ENCODE measurements at regions not wholly inside any gene's neighbourhood (a gene's known extent, or its start where the extent isn't known, plus 50 kb on each side); places are given as distances from the start of the nearest gene placed in this dataset.

DNA sequence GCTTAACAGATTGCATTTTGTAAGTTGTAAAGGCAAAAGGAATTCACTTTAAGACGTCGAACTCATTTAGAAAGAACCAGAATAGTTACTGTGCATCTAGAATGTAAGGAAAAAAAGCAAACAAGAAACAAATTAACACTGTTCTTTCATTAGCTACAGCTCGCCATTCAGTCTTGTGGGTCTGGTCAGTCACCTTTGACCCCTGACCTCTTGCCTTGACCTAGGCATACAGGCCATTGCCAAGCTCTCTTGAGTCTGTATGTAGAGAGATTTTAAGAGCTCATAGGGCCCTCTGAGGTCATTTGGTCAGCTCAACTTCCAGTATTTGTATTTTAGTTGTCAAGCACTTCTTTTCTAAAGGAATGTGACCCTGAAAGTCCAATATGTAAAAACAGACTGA, 318.7 kb downstream of the DHX35 start:
- no peak for DNase-seq

DNA sequence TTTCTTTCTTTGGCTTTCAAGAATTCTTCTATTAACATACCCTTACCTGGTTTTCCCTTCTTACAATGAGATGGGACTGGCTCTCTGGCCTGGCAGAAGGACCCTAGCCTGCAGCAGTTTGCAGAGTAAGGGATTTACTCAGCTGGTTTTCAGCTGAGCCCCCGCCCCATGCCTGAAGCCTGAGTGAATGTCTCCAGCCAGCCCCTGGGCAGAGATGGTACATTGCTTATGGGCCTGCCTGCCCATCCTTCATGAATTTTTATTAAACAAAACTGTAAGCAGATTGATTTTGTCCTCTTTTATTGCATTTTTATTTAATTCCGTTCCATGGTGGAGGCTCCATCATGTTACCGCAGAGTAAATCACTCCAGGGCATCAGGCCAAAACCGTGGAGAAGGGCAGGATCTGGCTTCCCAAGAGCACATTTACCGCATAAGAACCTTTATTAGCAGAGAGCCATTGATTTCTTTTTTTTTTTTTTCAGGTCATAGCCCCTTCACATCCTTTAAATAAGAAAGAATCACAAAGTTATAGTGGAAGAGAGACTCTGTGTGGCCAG, 316.2 kb downstream of the DHX35 start:
- DNase-seq, result no peak

DNA sequence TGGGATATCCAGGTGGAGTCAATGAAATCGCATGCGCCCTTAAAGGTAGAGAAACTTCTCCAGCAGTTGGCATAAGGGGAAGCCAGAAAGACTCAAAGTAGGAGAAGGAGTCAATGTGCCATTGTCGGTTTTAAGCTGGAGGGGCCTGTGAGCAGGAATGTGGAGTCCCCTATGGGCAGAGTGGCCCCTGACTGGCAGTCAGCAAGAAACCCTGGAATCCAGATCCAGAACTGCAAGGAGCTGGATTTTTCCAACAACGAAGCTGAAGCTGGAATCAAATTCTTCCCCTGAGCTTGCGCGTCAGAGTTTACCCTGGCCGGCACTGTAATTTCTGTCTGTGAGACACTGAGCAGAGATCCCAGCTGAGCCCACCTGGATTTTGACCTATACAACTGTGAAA, 315.0 kb downstream of the DHX35 start:
- DNase-seq, result no peak

DNA sequence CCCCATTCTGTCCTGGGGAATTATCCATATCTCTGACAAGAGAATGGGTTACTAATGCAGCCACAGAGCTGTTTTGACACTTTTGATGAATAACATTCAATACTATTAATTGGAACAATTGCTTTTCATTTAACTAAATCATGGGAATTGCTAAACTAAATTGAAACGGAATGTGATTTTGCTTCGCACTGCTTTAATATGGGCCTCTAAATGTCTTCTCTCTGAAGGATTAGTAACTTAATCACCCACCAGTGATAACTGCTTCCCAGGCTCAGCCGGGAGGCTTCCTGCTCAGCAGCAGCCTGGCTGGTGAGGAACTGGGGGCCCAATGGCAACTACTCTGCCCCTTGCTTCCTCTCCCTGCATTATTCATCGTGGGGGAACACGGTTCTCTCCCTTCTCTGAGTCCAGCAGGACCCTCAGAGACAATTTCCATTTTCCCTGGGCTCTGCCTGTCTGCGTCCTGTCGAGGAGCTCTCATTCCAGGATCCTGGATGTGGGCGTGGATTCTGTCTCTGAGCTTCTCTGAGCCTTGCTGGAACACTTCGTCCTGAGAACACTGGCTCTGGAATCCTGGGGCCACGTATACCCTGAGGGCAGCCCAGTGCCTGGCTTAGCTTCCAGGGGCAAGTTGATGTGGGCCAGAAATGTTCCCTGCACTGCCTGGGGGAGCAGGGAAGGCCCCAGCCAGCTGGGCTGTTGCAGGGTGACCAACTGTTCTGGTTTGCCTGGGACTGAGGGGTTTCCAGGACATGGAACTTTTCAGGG, 308.9 kb downstream of the DHX35 start:
- DNase-seq, result no peak

DNA sequence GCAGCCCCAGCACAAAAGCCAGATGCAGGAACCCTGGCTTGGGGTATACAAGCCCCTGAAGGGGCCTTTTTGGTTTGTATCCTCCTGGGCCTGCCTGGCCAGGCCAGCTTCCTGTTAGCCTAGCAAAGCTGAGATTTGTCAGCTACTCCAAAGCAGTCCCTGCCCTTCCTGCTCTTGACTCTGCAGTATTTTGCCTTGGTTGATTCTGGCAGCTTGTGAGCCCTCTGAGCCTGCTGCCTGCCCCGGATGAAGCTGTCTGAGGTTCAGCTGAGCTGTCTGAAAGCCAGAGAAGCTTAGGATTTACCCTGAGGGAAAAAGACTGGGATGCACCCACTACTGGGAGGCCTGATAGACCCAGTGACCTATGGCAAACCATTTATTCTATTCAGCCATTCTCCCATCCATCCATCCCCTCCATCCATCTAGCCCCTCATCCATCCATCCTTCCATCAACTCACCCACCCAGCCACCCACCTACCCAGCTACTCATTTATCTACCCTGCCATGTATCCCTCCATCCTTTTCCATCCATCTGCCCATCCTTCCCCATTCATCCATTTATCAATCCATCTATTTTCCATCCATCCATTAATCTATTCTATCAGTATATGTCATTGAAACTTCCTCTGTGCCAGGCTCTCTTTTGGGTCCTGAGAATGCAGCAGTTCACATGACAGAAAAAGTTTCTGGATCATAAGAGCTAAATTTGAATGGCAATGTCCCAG, 307.5 kb downstream of the DHX35 start:
- no peak for DNase-seq

DNA sequence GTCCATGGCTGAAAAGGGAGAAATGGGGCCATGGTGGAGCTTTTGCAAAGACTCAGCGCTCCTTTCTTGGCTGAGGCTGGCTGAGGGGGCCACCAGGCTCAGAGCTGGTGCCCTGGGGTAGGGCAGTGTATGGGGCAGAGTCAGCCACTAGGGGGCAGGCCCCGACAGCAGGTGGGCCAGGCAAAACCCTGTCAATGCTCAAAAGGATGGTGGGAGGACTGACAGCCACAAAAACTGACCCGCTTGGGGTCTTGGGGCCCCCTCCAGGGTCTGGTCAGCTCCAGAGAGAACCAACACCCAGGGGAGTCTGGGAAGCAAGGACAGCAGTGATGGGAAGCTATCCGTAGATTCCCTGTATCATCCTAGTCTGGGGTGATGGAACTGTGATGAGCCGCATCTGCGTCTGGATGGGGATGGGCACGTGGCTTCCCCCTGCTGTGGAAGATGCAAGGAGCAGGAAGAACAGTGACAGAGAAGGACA, 306.9 kb downstream of the DHX35 start:
- peak; percentile 1 for DNase-seq

DNA sequence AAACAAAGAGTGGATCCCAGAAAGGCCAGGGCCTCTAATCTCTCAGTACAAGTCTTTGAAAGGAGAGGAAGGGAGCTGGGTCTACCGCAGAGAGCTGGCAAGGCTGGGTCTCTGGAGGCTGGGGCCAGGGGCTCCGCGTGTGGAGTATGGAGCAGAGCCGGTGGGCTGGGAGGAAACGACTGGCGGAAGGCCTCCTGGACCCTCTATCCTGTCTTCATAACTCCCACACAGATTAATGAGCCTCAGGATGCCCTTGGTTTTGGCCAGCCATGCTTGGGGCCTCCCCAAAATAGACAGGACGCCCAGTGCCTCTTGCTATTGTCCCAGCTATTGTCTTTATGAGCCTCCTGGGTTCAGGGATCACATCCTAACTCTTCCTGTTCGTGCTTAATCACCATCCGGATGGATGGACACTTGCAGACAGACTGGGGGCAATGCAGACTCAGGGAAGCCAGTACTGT, 306.4 kb downstream of the DHX35 start:
- DNase-seq, result no peak

DNA sequence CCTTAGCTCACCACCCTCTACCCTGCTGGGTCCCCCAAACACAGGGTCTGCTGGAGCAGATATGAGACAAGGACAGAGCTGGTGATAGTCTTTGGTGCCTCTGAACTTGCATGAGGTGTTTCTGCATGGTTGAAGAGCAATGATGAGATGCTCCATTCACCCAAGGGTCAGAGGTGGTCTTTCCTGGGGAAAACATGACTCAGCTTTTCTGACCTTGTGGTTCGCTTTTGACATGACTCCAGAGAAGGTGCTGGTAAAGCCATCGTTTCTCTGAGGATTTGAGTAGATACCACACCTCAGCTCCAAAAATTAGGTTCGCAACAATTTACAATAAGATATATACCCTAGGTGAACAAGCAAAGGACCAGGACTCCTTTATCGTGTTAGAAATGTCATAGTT, 304.8 kb downstream of the DHX35 start:
- no peak for DNase-seq

DNA sequence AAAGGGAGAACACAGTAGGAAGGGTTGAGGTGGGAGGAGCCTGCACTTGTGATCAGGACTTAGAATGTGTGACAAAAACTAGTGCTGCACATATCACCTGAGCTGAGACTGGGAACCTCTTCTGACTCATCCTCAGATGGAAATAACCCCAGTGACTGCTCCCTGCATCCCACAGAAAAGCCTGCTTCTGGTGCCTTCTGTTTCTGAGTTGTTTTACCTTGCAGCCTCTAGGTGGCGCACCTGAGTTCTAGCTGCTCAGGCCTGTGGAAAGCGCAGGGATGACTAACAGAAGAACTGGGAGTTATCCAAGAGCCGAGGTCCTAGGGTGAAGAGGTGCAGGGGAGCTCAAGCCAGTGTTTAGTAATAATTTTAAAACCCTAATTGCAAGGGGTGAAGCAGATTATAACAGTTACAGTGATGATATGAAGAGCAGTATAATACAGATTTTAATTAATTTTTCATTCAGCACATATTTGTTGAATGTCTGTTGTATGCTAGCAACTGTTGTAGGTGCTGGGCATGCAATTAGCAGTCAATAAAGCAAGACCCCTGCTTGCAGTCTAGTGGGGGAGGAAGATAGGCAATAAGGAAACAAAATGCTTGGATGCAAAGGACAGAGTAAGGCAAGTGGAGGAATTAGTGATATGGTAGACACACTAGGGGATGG, 302.5 kb downstream of the DHX35 start:
- DNase-seq, result peak; percentile 76

DNA sequence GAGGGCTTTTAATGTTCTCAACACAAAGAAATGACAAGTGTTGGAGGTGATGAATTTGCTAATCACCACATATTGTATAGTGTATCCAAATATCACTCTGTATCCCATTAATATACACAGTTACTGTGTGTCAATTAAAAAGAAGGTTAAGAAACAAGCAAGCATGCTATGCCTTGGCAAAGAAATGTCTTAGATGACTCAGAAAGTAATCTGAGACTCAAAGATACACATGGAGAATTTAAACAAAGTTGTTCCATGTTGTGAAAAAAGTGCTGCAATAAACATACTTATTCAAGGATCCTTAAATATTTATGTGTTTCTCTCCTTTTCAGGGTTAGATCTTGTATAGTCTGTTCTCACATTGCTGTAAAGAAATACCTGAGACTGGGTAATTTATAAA, 300.9 kb downstream of the DHX35 start:
- no peak for DNase-seq

DNA sequence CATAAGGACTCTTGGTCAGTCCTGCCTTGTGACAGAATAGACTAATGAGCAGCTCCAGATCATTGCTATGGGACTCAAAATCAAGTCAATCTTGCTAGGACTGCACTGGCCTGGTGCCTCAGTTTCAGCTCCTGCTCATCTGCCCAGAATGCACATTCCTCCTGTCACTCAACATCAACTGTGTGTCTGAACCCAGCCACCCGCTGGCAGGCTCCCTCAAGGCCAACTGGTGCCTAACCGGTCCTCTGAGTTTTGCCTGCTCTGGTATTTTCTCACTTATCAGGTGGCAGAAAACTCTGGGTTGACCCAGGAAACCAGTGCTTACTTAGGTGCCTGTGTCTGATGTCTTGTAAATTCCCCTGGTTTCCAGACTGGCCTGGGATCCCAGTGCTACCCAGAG, 297.7 kb downstream of the DHX35 start:
- DNase-seq, result no peak

DNA sequence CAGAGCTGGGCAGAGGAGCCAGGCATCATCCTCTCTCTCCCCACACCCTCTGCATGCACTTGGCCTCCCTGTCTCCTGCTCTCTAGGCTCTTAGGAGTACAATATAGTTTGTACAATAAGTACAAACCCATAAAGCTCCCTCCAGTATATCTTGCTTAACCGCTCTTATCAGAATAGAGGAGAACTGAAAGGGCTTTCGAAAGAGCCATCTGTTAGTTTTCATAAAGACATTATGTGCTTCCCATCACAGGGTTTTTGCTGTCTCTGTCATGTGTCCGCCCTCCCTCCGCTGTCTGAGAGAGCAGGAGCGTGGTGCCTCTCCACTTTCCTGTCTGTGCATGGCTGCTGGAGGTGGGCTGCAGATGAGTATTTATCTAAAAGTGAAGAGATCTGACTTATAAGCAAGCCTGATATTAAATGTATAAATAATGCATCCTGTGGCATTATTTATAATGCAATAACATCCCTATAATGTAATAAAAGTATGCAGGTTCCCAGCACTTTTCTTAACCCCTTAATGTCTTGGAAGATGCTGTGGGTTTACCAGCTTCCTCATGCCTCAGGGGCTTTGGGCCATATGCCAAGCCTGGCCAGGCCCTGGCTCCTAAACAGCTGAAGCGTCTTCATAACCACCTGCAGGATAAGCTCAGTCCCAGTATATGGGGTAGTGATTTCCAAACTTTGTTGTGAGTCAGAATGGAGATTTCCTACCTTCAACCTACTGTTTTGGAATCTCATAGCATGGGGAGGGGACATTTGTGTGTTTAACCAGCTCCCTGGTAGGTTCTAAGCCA, 297.1 kb downstream of the DHX35 start:
- no peak for DNase-seq

DNA sequence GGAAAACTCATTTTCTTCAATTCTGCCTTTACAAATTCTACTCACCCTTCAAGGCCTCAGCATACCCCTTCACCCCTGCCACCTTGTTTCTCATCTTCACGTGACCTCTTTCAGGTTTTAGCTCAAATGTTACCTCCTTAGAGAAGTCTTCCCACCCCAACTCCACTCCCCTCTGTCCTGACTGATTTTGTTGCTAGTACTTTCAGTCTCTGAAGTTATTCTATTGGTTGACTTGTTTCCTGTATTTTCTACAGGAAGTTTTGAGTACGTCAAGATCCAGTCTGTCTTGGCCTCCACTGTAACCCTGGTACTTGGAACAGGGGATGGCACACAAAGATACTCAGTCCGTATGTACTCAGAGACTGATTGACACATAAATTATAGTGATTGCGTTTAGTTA, 296.1 kb downstream of the DHX35 start:
- no peak for DNase-seq

DNA sequence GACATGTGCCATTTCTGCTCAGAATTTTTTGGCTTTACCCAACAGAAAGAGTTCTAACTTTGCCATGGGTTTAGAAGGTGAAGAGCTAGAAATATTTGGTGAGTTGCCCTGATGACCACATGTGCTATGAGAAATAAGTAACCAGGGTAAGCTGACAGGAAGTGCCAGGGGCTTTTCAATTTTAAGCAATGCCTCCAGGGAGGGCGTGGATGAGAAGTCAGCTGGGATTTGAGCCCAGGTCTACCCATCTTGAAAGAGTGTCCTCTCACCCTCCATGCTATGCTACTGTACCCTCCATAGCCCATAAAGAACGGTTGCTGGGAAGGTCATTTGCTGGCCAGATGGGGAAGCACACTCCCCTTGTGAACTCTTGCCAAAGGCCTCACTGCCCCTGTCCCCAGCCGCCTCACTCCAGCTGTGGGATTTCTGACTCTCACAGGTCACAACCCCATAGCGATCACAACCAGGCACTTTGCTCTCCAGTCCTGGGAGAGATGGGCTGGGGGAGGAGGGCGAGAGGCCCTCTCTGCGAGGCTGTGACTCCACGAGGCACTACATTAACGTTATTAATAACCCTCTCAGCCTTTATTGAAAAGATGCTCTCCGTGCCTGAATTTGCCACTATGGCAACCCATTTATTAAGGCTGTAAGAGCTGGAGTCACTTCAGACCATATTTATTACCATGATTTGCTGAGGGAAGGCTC, 291.1 kb downstream of the DHX35 start:
- DNase-seq, result no peak

DNA sequence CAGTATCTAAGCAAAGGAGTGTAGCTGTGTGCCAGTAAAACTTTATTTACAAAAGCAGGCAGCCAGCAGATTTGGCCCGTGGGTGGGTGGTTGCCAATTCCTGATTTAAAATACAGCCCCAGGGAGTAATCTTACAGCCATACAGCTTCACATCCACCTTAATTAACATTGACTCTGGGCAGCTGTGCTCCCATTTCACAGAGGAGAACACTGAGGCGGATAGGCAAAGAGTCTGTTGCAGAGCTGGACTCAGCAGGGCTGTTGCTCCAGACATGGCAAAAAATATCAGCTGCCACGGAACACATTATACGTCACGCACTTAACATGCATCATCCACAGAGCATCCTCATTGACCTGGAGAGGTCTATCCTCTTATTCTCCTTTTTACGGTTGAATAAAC, 289.9 kb downstream of the DHX35 start:
- no peak for DNase-seq

DNA sequence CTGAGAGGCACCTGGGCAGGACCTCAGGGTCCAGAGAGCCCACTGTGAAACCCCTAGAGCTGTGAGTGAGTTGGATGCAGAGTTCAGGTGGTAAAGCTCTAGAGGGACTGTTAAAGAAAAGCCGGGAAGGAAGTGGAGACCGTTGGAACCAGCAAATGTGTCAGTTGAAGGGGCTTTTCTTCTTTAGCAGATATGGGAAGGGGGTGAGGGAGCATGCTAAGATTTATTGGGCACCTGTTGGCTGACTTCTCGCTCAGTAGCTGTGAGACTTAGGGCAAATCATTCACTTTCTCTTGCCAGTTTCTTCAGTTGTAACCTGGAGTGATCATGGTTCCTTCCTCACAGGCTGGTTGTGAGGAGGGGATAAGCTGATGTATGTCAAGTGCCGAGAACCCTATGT, 287.7 kb downstream of the DHX35 start:
- DNase-seq, result no peak

DNA sequence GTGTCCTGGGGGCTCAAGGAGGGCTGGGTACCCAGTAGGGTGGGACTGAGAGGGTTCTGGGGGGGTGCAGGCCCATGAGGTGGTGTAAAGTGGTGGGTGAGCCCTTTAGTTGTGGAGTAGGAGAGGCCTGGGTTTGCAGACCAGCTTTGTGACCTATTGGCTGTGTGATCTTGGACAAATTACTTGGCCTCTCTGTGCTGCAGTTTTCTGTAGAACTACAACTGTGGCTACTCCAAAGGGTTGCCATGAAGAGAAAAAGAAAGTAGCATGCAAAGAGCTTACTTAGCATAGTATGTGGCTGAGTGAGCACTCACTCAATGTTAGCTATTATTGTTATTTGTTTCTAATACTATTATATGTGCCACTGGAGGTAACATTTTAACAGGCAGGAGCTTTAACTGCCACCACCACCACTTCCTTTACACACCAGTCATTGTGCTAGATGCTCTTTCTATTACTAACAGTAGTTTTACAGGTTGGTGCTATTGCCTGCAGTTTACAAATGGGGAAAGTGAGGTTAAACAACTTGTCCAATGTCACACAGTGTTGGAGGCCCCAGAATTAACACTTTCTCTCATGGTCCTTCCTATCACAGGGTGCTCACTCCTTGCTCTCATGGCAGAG, 286.8 kb downstream of the DHX35 start:
- no peak for DNase-seq

DNA sequence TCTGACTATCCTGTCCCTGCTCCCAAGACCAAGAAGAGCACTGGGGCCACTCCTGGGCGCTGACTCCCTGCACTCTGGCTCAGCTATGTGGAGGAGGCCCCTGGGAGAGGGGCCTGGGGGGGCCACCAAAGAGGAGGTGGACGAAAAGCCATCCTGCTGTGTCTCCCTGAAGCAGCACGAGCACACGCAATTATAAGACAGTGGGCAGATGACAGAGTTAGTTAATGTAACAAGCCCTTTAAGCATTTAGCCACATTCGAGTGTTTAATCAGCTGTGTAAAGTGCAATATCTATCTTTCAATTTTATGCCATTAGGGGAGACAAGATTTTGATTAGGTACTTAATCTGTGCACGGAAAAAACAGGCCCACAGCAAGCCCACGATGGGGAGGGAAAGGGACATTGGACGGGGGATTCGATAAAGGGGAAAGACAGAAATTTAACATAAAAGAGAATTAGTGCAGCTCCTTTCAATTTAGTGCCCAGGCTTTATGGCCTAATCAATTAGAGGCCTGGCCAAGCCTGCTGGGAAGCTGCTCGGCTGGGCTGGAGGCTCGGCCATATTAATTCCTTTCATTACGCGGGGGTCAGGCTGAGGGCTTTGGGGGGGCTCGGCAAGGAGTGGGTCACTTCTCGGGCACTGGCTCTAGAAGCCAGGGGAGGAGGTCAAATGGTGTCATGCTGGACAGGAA, 286.2 kb downstream of the DHX35 start:
- no peak for DNase-seq

DNA sequence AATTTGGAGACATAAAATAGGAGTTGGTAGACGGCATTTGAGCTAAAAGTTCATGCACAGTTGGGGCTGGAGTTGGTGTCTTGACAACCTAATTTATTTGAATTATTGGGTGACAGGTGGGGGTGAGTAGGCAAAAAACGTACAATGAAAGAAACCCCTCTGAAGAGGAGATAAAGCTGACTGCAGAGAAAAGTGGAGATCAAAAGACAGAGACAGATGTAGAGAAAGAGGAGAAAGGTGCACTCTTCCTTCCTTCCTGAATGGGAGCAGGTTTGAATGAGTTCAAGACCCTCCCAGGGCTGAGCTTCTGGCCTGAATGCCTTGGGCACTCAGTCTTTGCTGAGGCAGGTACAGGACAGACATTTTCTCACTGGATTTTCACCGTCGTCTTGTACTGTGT, 284.3 kb downstream of the DHX35 start:
- DNase-seq, result no peak

DNA sequence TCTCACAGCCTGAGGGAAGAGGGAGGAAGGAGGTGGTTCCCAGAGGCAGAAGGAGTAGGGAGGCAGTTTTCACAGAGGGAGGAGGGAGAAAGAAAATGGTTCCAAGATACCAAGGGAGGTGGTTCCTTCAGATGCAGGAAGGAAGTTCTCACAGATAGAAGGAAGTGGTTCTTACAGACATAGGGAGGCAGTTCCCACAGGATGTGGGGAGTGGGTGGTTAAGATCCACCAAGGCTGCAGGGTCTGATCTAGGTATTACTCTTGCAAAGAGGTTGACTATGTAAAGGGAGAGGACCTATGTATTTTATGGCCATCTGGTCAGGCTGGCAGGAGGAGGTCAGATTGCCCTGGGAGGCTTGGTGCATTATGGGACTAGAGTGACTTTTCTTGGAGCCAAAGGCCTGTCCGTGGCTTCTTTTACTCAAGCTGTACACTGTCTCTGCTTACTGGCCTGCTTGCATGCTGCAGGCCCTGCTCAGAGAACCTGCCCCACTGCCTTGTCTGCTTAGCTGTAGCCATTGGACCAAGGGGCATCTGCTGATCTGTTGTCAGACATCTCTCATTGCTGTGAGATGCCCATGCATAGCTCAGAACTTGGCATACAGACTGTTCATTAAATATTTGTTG, 283.7 kb downstream of the DHX35 start:
- no peak for DNase-seq

Data from kidney glomerular epithelial cell (primary cell).